ENCODE measurements at regions not wholly inside any gene's neighbourhood (a gene's known extent, or its start where the extent isn't known, plus 50 kb on each side); places are given as distances from the start of the nearest gene placed in this dataset.

- H3K36me3 ChIP-seq (ENCODE audit: control insufficient read depth in 4 of 4, insufficient read depth in 4 of 4, low read length in 4 of 4), result no peaks in the 10 kb centered on the region
- H3K4me1 ChIP-seq (ENCODE audit: control insufficient read depth in 5 of 5, insufficient read depth in 5 of 5, low read length in 5 of 5), result no peaks in the 10 kb centered on the region
- WGBS, 2 donors, result 85 to 90% methylated on average over 4 of the region's 4 CpGs
- ATAC-seq (ENCODE audit: insufficient read depth, low FRiP score) (no peak), DNase-seq (no peak)
- H3K27ac ChIP-seq (ENCODE audit: low read depth in 1 of 2, low read length in 1 of 2), result no peak overlapping the region
- no peak for TF ChIP-seq CTCF (IDR thresholded peaks at IDR 0.05; ENCODE audit: control extremely low read depth, extremely low read depth)
- H3K4me3 ChIP-seq, result no peak overlapping the region
- peaks cover 0 to 2% (median 0%) of the 10 kb centered on the region in 4 donors for H3K9me3 ChIP-seq (ENCODE audit: control insufficient read depth in 4 of 4, insufficient read depth in 3 of 4, low read length in 3 of 4)
- H3K9ac ChIP-seq (ENCODE audit: insufficient read depth in 1 of 2, low read length in 2 of 2), result no peak overlapping the region
- H3K27me3 ChIP-seq (ENCODE audit: control insufficient read depth in 3 of 3, insufficient read depth in 3 of 3, low read length in 2 of 3), result no peaks in the 10 kb centered on the region
These were observed 273.8 kb downstream of the MATN1 start for GRCh38 chr1:30449428-30450147.

GRCh38 chr1:30449003-30449402 is 274.4 kb downstream of the MATN1 start:
- H3K9me3 ChIP-seq (ENCODE audit: control insufficient read depth in 4 of 4, insufficient read depth in 3 of 4, low read length in 3 of 4), result peaks cover 0 to 2% (median 0%) of the 10 kb centered on the region in 4 donors
- no peak for TF ChIP-seq CTCF (IDR thresholded peaks at IDR 0.05; ENCODE audit: control extremely low read depth, extremely low read depth)
- ATAC-seq (ENCODE audit: insufficient read depth, low FRiP score) (no peak), DNase-seq (no peak)
- WGBS, 2 donors, result 60 to 61% methylated on average over 5 of the region's 5 CpGs
- no peaks in the 10 kb centered on the region for H3K4me1 ChIP-seq (ENCODE audit: control insufficient read depth in 5 of 5, insufficient read depth in 5 of 5, low read length in 5 of 5)
- no peak overlapping the region for H3K27ac ChIP-seq (ENCODE audit: low read depth in 1 of 2, low read length in 1 of 2)
- H3K36me3 ChIP-seq (ENCODE audit: control insufficient read depth in 4 of 4, insufficient read depth in 4 of 4, low read length in 4 of 4), result no peaks in the 10 kb centered on the region
- H3K27me3 ChIP-seq (ENCODE audit: control insufficient read depth in 3 of 3, insufficient read depth in 3 of 3, low read length in 2 of 3), result no peaks in the 10 kb centered on the region
- no peak overlapping the region for H3K9ac ChIP-seq (ENCODE audit: insufficient read depth in 1 of 2, low read length in 2 of 2)
- no peak overlapping the region for H3K4me3 ChIP-seq

- Histone ChIP-seq H3K9ac (ENCODE audit: insufficient read depth in 1 of 2, low read length in 2 of 2) (no peak overlapping the region), H3K27me3 (ENCODE audit: control insufficient read depth in 3 of 3, insufficient read depth in 3 of 3, low read length in 2 of 3) (no peaks in the 10 kb centered on the region), H3K4me3 (no peak overlapping the region), H3K36me3 (ENCODE audit: control insufficient read depth in 4 of 4, insufficient read depth in 4 of 4, low read length in 4 of 4) (no peaks in the 10 kb centered on the region), H3K4me1 (ENCODE audit: control insufficient read depth in 5 of 5, insufficient read depth in 5 of 5, low read length in 5 of 5) (no peaks in the 10 kb centered on the region), H3K27ac (ENCODE audit: low read depth in 1 of 2, low read length in 1 of 2) (no peak overlapping the region), H3K9me3 (ENCODE audit: control insufficient read depth in 4 of 4, insufficient read depth in 3 of 4, low read length in 3 of 4) (no peaks in the 10 kb centered on the region)
- TF ChIP-seq CTCF (IDR thresholded peaks at IDR 0.05; ENCODE audit: control extremely low read depth, extremely low read depth), result no peak
- 83 to 85% methylated on average over 3 of the region's 3 CpGs for WGBS, 2 donors
- DNase-seq (no peak), ATAC-seq (ENCODE audit: insufficient read depth, low FRiP score) (no peak)
These were observed 275.7 kb downstream of the MATN1 start for GRCh38 chr1:30447701-30448100.

GRCh38 chr1:30447080-30447479 is 276.3 kb downstream of the MATN1 start:
- no peak for TF ChIP-seq CTCF (IDR thresholded peaks at IDR 0.05; ENCODE audit: control extremely low read depth, extremely low read depth)
- ATAC-seq (ENCODE audit: insufficient read depth, low FRiP score) (no peak), DNase-seq (no peak)
- 57 to 78% methylated on average over 6 of the region's 6 CpGs for WGBS, 2 donors
- Histone ChIP-seq H3K36me3 (ENCODE audit: control insufficient read depth in 4 of 4, insufficient read depth in 4 of 4, low read length in 4 of 4) (no peaks in the 10 kb centered on the region), H3K4me3 (no peak overlapping the region), H3K27ac (ENCODE audit: low read depth in 1 of 2, low read length in 1 of 2) (no peak overlapping the region), H3K27me3 (ENCODE audit: control insufficient read depth in 3 of 3, insufficient read depth in 3 of 3, low read length in 2 of 3) (no peaks in the 10 kb centered on the region), H3K9ac (ENCODE audit: insufficient read depth in 1 of 2, low read length in 2 of 2) (no peak overlapping the region), H3K4me1 (ENCODE audit: control insufficient read depth in 5 of 5, insufficient read depth in 5 of 5, low read length in 5 of 5) (no peaks in the 10 kb centered on the region), H3K9me3 (ENCODE audit: control insufficient read depth in 4 of 4, insufficient read depth in 3 of 4, low read length in 3 of 4) (no peaks in the 10 kb centered on the region)
